ENCODE measurements at regions not wholly inside any gene's neighbourhood (a gene's known extent, or its start where the extent isn't known, plus 50 kb on each side); places are given as distances from the start of the nearest gene placed in this dataset.

- Histone ChIP-seq H3K9ac (ENCODE audit: control insufficient read depth, insufficient read depth, low read length) (no peak overlapping the region), H3K4me1 (ENCODE audit: control insufficient read depth, insufficient read depth, low read length) (no peaks in the 10 kb centered on the region), H3K27me3 (replicated peaks in 1 of 2; ENCODE audit: control insufficient read depth in 2 of 2, insufficient read depth in 2 of 2, low read length in 1 of 2) (no peaks in the 10 kb centered on the region), H2AFZ (ENCODE audit: control insufficient read depth, low read depth, low read length) (no peak overlapping the region), H3K79me2 (ENCODE audit: control insufficient read depth, insufficient read depth, low read length) (no peaks in the 10 kb centered on the region), H3K36me3 (ENCODE audit: control insufficient read depth in 2 of 2, insufficient read depth in 2 of 2, low read length in 1 of 2) (no peaks in the 10 kb centered on the region), H3K4me2 (ENCODE audit: control insufficient read depth, insufficient read depth) (no peak overlapping the region), H3K4me3 (no peak overlapping the region), H3K27ac (ENCODE audit: control insufficient read depth, insufficient read depth) (no peak overlapping the region), H3K9me3 (replicated peaks; ENCODE audit: control insufficient read depth, insufficient read depth, low read length) (no peaks in the 10 kb centered on the region), H4K20me1 (ENCODE audit: control insufficient read depth, insufficient read depth) (no peaks in the 10 kb centered on the region)
- BruUV-seq (replicated peaks) = no TSS peak
- intact Hi-C loops (cut with micrococcal nuclease; ENCODE audit: unreplicated experiment) (no loop called here), in situ Hi-C loops (cut with MboI) (no loop called here)
- ChIA-PET RAD21 (ENCODE audit: unreplicated experiment) (no interaction called here), POLR2A (no interaction called here), SMC1A (ENCODE audit: uncharacterized antibody, unreplicated experiment) (no interaction called here), CTCF (interaction anchor here (1.5 kb wide), 1 partner anchor 30 kb away, joined by 3 read pairs; no protein-coding TSS in a partner anchor)
- no peak for ATAC-seq
- DNase-seq (ENCODE audit: low read depth, low spot score) = no peak
- 35% methylated on average over 2 of the region's 2 CpGs for WGBS (ENCODE audit: insufficient coverage, insufficient replicate concordance, low lambda C conversion rate, missing lambda C conversion rate)
- TF ChIP-seq POLR2AphosphoS2 (IDR thresholded peaks at IDR 0.05; ENCODE audit: low read depth, low read length) (no peak), EP300 (IDR thresholded peaks at IDR 0.05; ENCODE audit: borderline replicate concordance in 1 of 2, control insufficient read depth in 1 of 2, low read depth in 2 of 2, low read length in 2 of 2) (no peak), SP1 (IDR thresholded peaks at IDR 0.05; ENCODE audit: low read depth, low read length) (no peak), HCFC1 (IDR thresholded peaks at IDR 0.05; ENCODE audit: low read length) (no peak), MYB (IDR thresholded peaks at IDR 0.05; ENCODE audit: borderline replicate concordance, low read depth, low read length) (no peak), ZNF274 (IDR thresholded peaks at IDR 0.05; ENCODE audit: insufficient read depth, insufficient read length) (no peak), MYC (IDR thresholded peaks at IDR 0.05; ENCODE audit: insufficient read depth, insufficient read length, insufficient replicate concordance, low read length, severe bottlenecking) (no peak), EZH2 (IDR thresholded peaks at IDR 0.05; ENCODE audit: borderline replicate concordance, control insufficient read depth, low read depth, low read length) (no peak), REST (IDR thresholded peaks at IDR 0.05; ENCODE audit: low read depth, low read length) (no peak), CREM (IDR thresholded peaks at IDR 0.05; ENCODE audit: low read depth) (no peak), RBBP5 (conservative IDR thresholded peaks at IDR 0.05) (no peak), FOXM1 (IDR thresholded peaks at IDR 0.05; ENCODE audit: low read depth, low read length) (no peak), NFXL1 (IDR thresholded peaks at IDR 0.05; ENCODE audit: borderline replicate concordance) (no peak), TARDBP (IDR thresholded peaks at IDR 0.05; ENCODE audit: borderline replicate concordance) (no peak), NFIC (IDR thresholded peaks at IDR 0.05; ENCODE audit: low read depth, low read length) (no peak)
- no peak for FAIRE-seq
Observed at GRCh38 chr7:91414734-91415133, 150.5 kb downstream of the FZD1 start.
